ENCODE measurements at regions not wholly inside any gene's neighbourhood (a gene's known extent, or its start where the extent isn't known, plus 50 kb on each side); places are given as distances from the start of the nearest gene placed in this dataset.

GRCh38 chr3:94665922-94666321 is 603.1 kb downstream of the NSUN3 start:
- Histone ChIP-seq H3K4ac (replicated peaks; ENCODE audit: insufficient read length, low read depth, low read length) (no peak overlapping the region), H3K4me1 (replicated peaks in 1 of 4; ENCODE audit: control insufficient read depth in 3 of 4, insufficient read depth in 4 of 4, low read length in 3 of 4) (no peaks in the 10 kb centered on the region), H2BK20ac (ENCODE audit: low read length) (no peak overlapping the region), H4K8ac (ENCODE audit: extremely low read depth, insufficient read depth, low read length) (no peak overlapping the region), H3K36me3 (ENCODE audit: control insufficient read depth in 2 of 4, insufficient read depth in 4 of 4, low read length in 3 of 4) (no peaks in the 10 kb centered on the region), H3K79me1 (ENCODE audit: low read depth, low read length) (no peaks in the 10 kb centered on the region), H2BK5ac (ENCODE audit: low read depth, low read length) (no peak overlapping the region), H4K5ac (ENCODE audit: insufficient read length, low read depth, low read length) (no peak overlapping the region), H4K20me1 (replicated peaks in 1 of 2; ENCODE audit: control insufficient read depth in 1 of 2, insufficient read depth in 2 of 2, low read length in 2 of 2) (no peaks in the 10 kb centered on the region), H3K56ac (replicated peaks; ENCODE audit: insufficient read length, low read depth, low read length) (no peak overlapping the region), H2AK5ac (ENCODE audit: low read depth, low read length) (no peak overlapping the region), H4K91ac (replicated peaks; ENCODE audit: insufficient read length, low read length) (no peak overlapping the region), H3K18ac (ENCODE audit: extremely low read depth, low read length) (no peak overlapping the region), H3K27me3 (replicated peaks in 1 of 4; ENCODE audit: control insufficient read depth in 3 of 4, extremely low read depth in 1 of 4, insufficient read depth in 3 of 4, low read length in 3 of 4) (no peaks in the 10 kb centered on the region), H3K4me3 (ENCODE audit: extremely low read depth in 1 of 4, insufficient read depth in 2 of 4, low read depth in 3 of 4, low read length in 4 of 4) (no peak overlapping the region), H3K23ac (ENCODE audit: insufficient read length) (no peak overlapping the region), H2BK15ac (ENCODE audit: low read length) (no peak overlapping the region), H2BK120ac (replicated peaks; ENCODE audit: low read depth, low read length) (no peak overlapping the region), H2AFZ (ENCODE audit: low read length) (no peak overlapping the region), H3K14ac (ENCODE audit: insufficient read length) (no peak overlapping the region), H3K27ac (ENCODE audit: low read depth, low read length) (no peak overlapping the region), H3K4me2 (ENCODE audit: insufficient read depth in 1 of 2, low read depth in 2 of 2, low read length in 2 of 2) (no peak overlapping the region), H2BK12ac (ENCODE audit: low read depth, low read length) (no peak overlapping the region), H3K9ac (replicated peaks in 1 of 4; ENCODE audit: extremely low read depth in 1 of 4, low read depth in 3 of 4, low read length in 3 of 4) (no peak overlapping the region), H3K79me2 (ENCODE audit: control insufficient read depth in 1 of 2, insufficient read depth in 2 of 2, low read length in 2 of 2) (no peaks in the 10 kb centered on the region), H3K23me2 (ENCODE audit: low read depth, low read length) (no peaks in the 10 kb centered on the region), H3K9me3 (ENCODE audit: insufficient read depth in 2 of 2, low read depth in 1 of 2, low read length in 1 of 2) (no peaks in the 10 kb centered on the region)
- ChIA-PET POLR2A (ENCODE audit: partially characterized antibody) (no interaction called here), CTCF (ENCODE audit: partially characterized antibody) (no interaction called here)
- TF ChIP-seq CHD1 (IDR thresholded peaks at IDR 0.05; ENCODE audit: low read depth, low read length): no peak
- DNase-seq (ENCODE audit: low read depth in 1 of 2, low spot score in 2 of 2) (no peak), FAIRE-seq (no peak)

Data from H1 (cell line).